SK-N-SH treated with all-trans-retinoic acid at 6 μM for 48 hours (cell line): ENCODE measurements at regions not wholly inside any gene's neighbourhood (a gene's known extent, or its start where the extent isn't known, plus 50 kb on each side); places are given as distances from the start of the nearest gene placed in this dataset.

Experiments used
- ATAC-seq: fragments of 200-7000 bp; cut with Tn5 transposase; 3 replicates; pipeline ENCODE4 v1.9.1; 2020; ENCODE audit warnings: mild to moderate bottlenecking, moderate library complexity
- BACH2 ChIP-seq: fragments of 250-450 bp; sonication (Bioruptor Pico); IDR thresholded peaks from 2 replicates; pipeline ENCODE4 v1.9.0; 2021; ENCODE audit warnings: mild to moderate bottlenecking, borderline replicate concordance
- CSDC2 ChIP-seq: fragments of 250-450 bp; sonication (Bioruptor Pico); IDR thresholded peaks from 2 replicates; pipeline ENCODE4 v1.5.0; 2020; ENCODE audit warnings: mild to moderate bottlenecking, moderate library complexity
- ESRRG ChIP-seq: fragments of 250-450 bp; sonication (Bioruptor Pico); IDR thresholded peaks from 2 replicates; pipeline ENCODE4 v1.6.1; 2021; ENCODE audit warnings: mild to moderate bottlenecking
- GLIS3 ChIP-seq: fragments of 250-450 bp; sonication (Bioruptor Pico); IDR thresholded peaks from 2 replicates; pipeline ENCODE4 v1.5.0; 2020; ENCODE audit warnings: mild to moderate bottlenecking, moderate library complexity
- ISL1 ChIP-seq: fragments of 250-450 bp; sonication (Bioruptor Pico); IDR thresholded peaks from 2 replicates; pipeline ENCODE4 v2.1.2; 2022; ENCODE audit warnings: mild to moderate bottlenecking, moderate library complexity
- OSR1 ChIP-seq: fragments of 250-450 bp; sonication (Bioruptor Pico); IDR thresholded peaks from 2 replicates; pipeline ENCODE4 v1.8.0; 2022; ENCODE audit warnings: moderate library complexity, mild to moderate bottlenecking, inconsistent platforms
- PPARA ChIP-seq: fragments of 250-450 bp; sonication (Bioruptor Pico); IDR thresholded peaks from 2 replicates; pipeline ENCODE4 v1.5.0; 2020; ENCODE audit warnings: mild to moderate bottlenecking, borderline replicate concordance
- RARB ChIP-seq: fragments of 250-450 bp; sonication (Bioruptor Pico); IDR thresholded peaks from 2 replicates; pipeline ENCODE4 v1.8.0; 2021; ENCODE audit warnings: mild to moderate bottlenecking, moderate library complexity
- SNAI2 ChIP-seq: fragments of 250-450 bp; sonication (Bioruptor Pico); IDR thresholded peaks from 2 replicates; pipeline ENCODE4 v1.5.0; 2020; ENCODE audit warnings: mild to moderate bottlenecking, moderate library complexity
- TCF4 ChIP-seq: fragments of 250-450 bp; sonication (Bioruptor Pico); IDR thresholded peaks from 2 replicates; pipeline ENCODE4 v1.8.0; 2021; ENCODE audit warnings: mild to moderate bottlenecking, moderate library complexity, borderline replicate concordance
- TOX ChIP-seq: fragments of 250-450 bp; sonication (Bioruptor Pico); IDR thresholded peaks from 2 replicates; pipeline ENCODE4 v1.8.0; 2021; ENCODE audit warnings: mild to moderate bottlenecking, moderate library complexity, borderline replicate concordance
- ZC3H10 ChIP-seq: fragments of 250-450 bp; sonication (Bioruptor Pico); IDR thresholded peaks from 2 replicates; pipeline ENCODE4 v1.5.1; 2021; ENCODE audit warnings: mild to moderate bottlenecking, moderate library complexity
- ZFP3 ChIP-seq: fragments of 250-450 bp; sonication (Bioruptor Pico); IDR thresholded peaks from 2 replicates; pipeline ENCODE4 v1.5.0; 2020; ENCODE audit warnings: mild to moderate bottlenecking, moderate library complexity
- ZFP30 ChIP-seq: fragments of 450-650 bp; formaldehyde crosslinking; IDR thresholded peaks from 2 replicates; pipeline ENCODE4 v1.5.0; 2022; ENCODE audit warnings: mild to moderate bottlenecking, moderate library complexity
- ZNF70 ChIP-seq: fragments of 450-650 bp; formaldehyde crosslinking; IDR thresholded peaks from 2 replicates; pipeline ENCODE4 v1.5.0; 2020; ENCODE audit warnings: mild to moderate bottlenecking, moderate library complexity
- ZNF8 ChIP-seq: fragments of 450-650 bp; formaldehyde crosslinking; IDR thresholded peaks from 2 replicates; pipeline ENCODE4 v1.5.0; 2020; ENCODE audit warnings: mild to moderate bottlenecking, moderate library complexity
- TF ChIP-seq, protein P1 (sequence below): fragments of 250-450 bp; sonication (Bioruptor Pico); IDR thresholded peaks from 2 replicates; pipeline ENCODE4 v1.8.0; 2020; ENCODE audit warnings: mild to moderate bottlenecking, moderate library complexity, borderline replicate concordance
- TF ChIP-seq, protein P2 (sequence below): fragments of 250-450 bp; sonication (Bioruptor Pico); IDR thresholded peaks from 2 replicates; pipeline ENCODE4 v1.5.1; 2021; ENCODE audit warnings: mild to moderate bottlenecking, moderate library complexity
- TF ChIP-seq, protein P3 (sequence below): fragments of 250-450 bp; sonication (Bioruptor Pico); IDR thresholded peaks from 2 replicates; pipeline ENCODE4 v1.5.1; 2020; ENCODE audit warnings: low read depth, mild to moderate bottlenecking, moderate library complexity
- TF ChIP-seq, protein P4 (sequence below): fragments of 250-450 bp; sonication (Bioruptor Pico); IDR thresholded peaks from 2 replicates; pipeline ENCODE4 v1.8.0; 2021; ENCODE audit warnings: low read depth, mild to moderate bottlenecking, moderate library complexity, borderline replicate concordance
- TF ChIP-seq, protein P5 (sequence below): fragments of 250-450 bp; sonication (Bioruptor Pico); IDR thresholded peaks from 2 replicates; pipeline ENCODE4 v1.5.0; 2020; ENCODE audit warnings: mild to moderate bottlenecking, moderate library complexity

DNA sequence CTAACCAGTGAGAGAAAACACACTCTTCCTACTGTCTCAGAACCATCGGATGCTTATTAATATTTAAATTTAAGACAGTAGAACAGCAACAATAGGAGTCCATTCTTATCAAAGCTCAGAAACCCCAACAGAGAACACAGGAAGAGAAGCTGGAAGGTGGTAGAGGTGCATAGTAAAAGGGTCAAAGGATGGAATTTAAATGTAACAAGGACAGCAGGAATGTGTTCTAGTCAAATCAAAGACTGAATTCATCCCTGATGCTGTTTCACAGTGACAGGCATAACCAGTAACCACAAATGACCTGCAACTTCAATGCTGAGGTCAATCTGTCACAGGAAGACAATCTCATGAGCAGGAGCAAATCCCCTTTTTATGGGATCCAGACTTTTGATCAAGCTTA lies 1259.7 kb downstream of the XPNPEP1 start:
- ATAC-seq = no peak
- no peak for TF ChIP-seq PPARA (CRISPR knock-in tag)
- no peak for TF ChIP-seq OSR1
- no peak for TF ChIP-seq CSDC2
- no peak for TF ChIP-seq ISL1 (CRISPR knock-in tag)
- no peak for TF ChIP-seq TCF4 (CRISPR knock-in tag)
- TF ChIP-seq, protein P1, sequence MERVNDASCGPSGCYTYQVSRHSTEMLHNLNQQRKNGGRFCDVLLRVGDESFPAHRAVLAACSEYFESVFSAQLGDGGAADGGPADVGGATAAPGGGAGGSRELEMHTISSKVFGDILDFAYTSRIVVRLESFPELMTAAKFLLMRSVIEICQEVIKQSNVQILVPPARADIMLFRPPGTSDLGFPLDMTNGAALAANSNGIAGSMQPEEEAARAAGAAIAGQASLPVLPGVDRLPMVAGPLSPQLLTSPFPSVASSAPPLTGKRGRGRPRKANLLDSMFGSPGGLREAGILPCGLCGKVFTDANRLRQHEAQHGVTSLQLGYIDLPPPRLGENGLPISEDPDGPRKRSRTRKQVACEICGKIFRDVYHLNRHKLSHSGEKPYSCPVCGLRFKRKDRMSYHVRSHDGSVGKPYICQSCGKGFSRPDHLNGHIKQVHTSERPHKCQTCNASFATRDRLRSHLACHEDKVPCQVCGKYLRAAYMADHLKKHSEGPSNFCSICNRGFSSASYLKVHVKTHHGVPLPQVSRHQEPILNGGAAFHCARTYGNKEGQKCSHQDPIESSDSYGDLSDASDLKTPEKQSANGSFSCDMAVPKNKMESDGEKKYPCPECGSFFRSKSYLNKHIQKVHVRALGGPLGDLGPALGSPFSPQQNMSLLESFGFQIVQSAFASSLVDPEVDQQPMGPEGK (CRISPR knock-in tag) = no peak
- no peak for TF ChIP-seq ZNF70 (CRISPR knock-in tag)
- TF ChIP-seq, protein P2, sequence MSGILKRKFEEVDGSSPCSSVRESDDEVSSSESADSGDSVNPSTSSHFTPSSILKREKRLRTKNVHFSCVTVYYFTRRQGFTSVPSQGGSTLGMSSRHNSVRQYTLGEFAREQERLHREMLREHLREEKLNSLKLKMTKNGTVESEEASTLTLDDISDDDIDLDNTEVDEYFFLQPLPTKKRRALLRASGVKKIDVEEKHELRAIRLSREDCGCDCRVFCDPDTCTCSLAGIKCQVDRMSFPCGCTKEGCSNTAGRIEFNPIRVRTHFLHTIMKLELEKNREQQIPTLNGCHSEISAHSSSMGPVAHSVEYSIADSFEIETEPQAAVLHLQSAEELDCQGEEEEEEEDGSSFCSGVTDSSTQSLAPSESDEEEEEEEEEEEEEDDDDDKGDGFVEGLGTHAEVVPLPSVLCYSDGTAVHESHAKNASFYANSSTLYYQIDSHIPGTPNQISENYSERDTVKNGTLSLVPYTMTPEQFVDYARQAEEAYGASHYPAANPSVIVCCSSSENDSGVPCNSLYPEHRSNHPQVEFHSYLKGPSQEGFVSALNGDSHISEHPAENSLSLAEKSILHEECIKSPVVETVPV (CRISPR knock-in tag) = no peak
- TF ChIP-seq SNAI2 (CRISPR knock-in tag) = no peak
- TF ChIP-seq, protein P3, sequence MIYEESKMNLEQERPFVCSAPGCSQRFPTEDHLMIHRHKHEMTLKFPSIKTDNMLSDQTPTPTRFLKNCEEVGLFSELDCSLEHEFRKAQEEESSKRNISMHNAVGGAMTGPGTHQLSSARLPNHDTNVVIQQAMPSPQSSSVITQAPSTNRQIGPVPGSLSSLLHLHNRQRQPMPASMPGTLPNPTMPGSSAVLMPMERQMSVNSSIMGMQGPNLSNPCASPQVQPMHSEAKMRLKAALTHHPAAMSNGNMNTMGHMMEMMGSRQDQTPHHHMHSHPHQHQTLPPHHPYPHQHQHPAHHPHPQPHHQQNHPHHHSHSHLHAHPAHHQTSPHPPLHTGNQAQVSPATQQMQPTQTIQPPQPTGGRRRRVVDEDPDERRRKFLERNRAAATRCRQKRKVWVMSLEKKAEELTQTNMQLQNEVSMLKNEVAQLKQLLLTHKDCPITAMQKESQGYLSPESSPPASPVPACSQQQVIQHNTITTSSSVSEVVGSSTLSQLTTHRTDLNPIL (CRISPR knock-in tag) = no peak
- no peak for TF ChIP-seq GLIS3 (CRISPR knock-in tag)
- no peak for TF ChIP-seq BACH2 (CRISPR knock-in tag)
- TF ChIP-seq, all 23 proteins: peak for 0

DNA sequence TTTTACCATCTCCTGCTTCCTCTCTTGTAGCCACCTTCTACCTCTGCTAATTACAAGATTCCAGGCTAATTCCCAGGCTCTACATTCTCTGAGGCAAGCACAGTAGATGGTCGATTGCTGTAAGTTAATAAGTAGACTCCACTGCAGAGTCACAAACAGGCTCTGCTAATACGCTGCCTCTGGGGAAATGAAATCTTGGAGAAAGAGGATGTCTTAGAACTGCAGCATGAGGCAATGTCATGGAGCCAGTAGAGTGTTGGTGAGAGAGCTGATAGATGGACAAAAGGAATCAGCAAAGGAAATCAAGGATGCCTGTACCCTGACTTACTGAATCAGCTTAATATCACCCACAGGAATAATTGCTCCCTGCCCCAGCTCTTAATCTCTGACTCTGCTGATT lies 1260.3 kb downstream of the XPNPEP1 start:
- ATAC-seq = no peak
- TF ChIP-seq ZFP3 (CRISPR knock-in tag) = no peak
- no peak for TF ChIP-seq RARB (CRISPR knock-in tag)
- TF ChIP-seq, protein P4, sequence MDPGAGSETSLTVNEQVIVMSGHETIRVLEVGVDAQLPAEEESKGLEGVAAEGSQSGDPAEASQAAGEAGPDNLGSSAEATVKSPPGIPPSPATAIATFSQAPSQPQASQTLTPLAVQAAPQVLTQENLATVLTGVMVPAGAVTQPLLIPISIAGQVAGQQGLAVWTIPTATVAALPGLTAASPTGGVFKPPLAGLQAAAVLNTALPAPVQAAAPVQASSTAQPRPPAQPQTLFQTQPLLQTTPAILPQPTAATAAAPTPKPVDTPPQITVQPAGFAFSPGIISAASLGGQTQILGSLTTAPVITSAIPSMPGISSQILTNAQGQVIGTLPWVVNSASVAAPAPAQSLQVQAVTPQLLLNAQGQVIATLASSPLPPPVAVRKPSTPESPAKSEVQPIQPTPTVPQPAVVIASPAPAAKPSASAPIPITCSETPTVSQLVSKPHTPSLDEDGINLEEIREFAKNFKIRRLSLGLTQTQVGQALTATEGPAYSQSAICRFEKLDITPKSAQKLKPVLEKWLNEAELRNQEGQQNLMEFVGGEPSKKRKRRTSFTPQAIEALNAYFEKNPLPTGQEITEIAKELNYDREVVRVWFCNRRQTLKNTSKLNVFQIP = no peak
- TF ChIP-seq, protein P5, sequence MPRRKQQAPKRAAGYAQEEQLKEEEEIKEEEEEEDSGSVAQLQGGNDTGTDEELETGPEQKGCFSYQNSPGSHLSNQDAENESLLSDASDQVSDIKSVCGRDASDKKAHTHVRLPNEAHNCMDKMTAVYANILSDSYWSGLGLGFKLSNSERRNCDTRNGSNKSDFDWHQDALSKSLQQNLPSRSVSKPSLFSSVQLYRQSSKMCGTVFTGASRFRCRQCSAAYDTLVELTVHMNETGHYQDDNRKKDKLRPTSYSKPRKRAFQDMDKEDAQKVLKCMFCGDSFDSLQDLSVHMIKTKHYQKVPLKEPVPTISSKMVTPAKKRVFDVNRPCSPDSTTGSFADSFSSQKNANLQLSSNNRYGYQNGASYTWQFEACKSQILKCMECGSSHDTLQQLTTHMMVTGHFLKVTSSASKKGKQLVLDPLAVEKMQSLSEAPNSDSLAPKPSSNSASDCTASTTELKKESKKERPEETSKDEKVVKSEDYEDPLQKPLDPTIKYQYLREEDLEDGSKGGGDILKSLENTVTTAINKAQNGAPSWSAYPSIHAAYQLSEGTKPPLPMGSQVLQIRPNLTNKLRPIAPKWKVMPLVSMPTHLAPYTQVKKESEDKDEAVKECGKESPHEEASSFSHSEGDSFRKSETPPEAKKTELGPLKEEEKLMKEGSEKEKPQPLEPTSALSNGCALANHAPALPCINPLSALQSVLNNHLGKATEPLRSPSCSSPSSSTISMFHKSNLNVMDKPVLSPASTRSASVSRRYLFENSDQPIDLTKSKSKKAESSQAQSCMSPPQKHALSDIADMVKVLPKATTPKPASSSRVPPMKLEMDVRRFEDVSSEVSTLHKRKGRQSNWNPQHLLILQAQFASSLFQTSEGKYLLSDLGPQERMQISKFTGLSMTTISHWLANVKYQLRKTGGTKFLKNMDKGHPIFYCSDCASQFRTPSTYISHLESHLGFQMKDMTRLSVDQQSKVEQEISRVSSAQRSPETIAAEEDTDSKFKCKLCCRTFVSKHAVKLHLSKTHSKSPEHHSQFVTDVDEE (CRISPR knock-in tag) = no peak
- TF ChIP-seq SNAI2 (CRISPR knock-in tag) = no peak
- TF ChIP-seq ISL1 (CRISPR knock-in tag) = no peak
- no peak for TF ChIP-seq ZNF8 (CRISPR knock-in tag)
- no peak for TF ChIP-seq PPARA (CRISPR knock-in tag)
- no peak for TF ChIP-seq ZNF70 (CRISPR knock-in tag)
- TF ChIP-seq GLIS3 (CRISPR knock-in tag) = no peak
- no peak for TF ChIP-seq ZC3H10 (CRISPR knock-in tag)
- no peak for TF ChIP-seq TOX (CRISPR knock-in tag)
- TF ChIP-seq, protein P2 (CRISPR knock-in tag) = no peak
- no peak for TF ChIP-seq ZFP30 (CRISPR knock-in tag)
- TF ChIP-seq, protein P3 (CRISPR knock-in tag) = no peak
- no peak for TF ChIP-seq ESRRG
